A673 (cell line): ENCODE measurements at regions not wholly inside any gene's neighbourhood (a gene's known extent, or its start where the extent isn't known, plus 50 kb on each side); places are given as distances from the start of the nearest gene placed in this dataset.

Experiments
- CTCF ChIP-seq: fragments of 300-800, 200-600 bp; sonication (generic); conservative IDR thresholded peaks from 2 replicates; pipeline ENCODE4 v1.5.1; 2017; ENCODE audit warnings: low read depth, mild to moderate bottlenecking, antibody characterized with exemption, low read length, moderate library complexity, mixed read lengths
- EZH2 ChIP-seq: fragments of 200-600 bp; sonication (generic); IDR thresholded peaks from 2 replicates; pipeline ENCODE4 v1.6.1; 2017; ENCODE audit warnings: borderline replicate concordance, low read depth, mild to moderate bottlenecking, mixed read lengths, antibody characterized with exemption, low read length; ENCODE audit not compliant: poor library complexity, severe bottlenecking

- TF ChIP-seq CTCF: no peak
- no peak for TF ChIP-seq EZH2
These were observed 67.3 kb downstream of the RTL6 start for GRCh38 chr22:44430716-44431115.
